HT1080 (cell line): ENCODE measurements at regions not wholly inside any gene's neighbourhood (a gene's known extent, or its start where the extent isn't known, plus 50 kb on each side); places are given as distances from the start of the nearest gene placed in this dataset.
A peak's percentile ranks its signal among the peaks of the same experiment; 100 is the strongest.

Experiments used
- DNase-seq: peaks from one replicate; pipeline ENCODE4 v3.0.0-alpha.2; 2015; ENCODE audit warnings: low read depth

DNA sequence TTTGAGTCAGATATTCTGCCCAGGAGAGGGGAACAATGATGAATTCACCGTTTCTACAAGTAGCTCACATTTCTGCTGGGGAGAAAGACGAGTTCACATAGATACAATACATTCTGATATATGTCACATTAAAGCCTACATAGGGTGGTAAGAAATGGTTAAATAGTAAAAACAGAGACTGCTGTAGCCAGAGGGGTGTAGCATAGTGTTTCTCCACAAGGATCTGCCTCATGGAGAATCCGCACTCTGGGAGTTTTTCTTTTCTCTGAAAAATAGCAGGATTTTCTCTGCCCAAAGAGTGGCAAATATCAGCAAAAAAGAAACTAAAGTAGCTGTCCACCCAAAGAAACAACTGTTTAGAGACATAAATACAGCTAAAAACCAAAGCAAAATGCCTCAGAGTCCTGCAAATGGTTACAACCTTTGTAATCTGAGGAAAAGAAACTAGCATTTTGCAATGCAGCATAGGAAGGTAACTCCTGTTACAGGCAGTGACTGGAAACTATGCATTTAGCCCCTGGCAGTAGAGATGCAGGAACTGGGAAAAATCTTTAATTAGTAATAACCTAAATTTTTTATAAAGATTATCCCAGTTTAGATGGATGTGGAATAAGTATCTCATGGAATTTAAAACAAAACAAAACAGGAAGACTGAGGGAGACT lies 1126.7 kb upstream of the ADGRL2 start:
- DNase-seq, result no peak

DNA sequence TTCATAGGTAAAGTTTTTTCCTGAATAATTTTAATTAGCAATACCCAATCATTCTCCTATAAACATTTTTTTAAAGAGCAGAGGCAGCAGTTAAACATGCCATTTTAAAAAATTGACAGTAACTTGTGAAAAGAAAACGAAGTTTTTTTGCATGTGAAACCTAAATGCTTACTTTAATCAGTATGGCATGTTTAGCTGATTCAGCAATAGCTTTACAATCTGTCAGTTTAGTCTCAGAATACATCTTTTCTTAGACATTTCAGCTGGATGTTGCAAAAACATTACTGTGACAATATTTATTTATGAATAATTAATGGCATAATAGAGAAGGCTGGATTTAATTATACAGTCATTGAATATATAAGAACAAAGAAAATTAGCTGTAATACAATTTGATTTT lies 1132.4 kb upstream of the ADGRL2 start:
- no peak for DNase-seq

GRCh38 chr1:80666073-80666472 lies 1134.7 kb upstream of the ADGRL2 start:
- no peak for DNase-seq

- no peak for DNase-seq
Measured at GRCh38 chr1:80659161-80659560, 1141.6 kb upstream of the ADGRL2 start.

DNA sequence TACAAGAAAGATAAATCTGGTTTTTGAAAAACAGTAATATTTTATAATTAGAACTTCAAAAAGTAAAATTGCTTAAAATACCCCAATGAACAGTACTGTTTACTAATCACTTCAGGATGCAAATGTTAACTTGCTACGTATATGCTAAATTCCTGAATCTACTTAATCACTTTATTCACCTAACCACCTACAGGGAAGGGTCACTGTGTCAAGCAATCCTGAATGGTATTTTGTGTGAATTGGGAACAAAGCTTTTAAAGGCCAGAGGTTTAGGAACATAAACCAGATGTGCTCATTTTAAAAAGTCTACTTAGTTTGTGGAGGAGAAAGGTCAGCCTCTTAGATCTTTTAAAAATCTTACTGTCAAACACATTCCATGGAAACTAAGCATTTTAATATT lies 1143.0 kb upstream of the ADGRL2 start:
- DNase-seq, result no peak

DNA sequence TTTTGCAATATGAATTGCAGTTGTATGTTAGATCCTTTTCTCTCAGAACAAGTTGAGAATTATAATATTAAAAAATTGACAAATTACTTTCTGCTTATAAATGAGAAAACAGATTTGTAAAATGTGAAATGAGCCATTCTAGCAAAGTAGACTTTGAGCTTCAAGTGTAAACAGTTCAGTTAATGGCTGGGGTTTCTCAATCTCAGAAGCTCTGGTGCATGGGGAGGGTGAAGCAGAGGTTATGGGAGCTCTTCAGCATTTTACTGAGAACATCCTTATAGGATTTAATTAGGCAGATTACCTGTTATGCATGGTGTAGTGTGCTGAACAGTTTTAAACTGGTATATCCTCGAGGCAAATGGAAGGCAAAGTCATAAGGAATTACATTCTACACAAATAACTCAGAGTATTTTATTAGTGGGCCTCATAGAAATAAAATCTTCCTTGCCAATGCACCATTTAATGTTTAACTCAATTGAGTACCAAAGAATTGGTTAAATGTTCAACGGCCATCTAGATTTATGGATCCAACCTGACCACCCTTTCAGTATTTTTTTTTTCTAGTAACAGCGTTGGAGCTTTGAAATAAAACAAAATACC lies 1143.6 kb upstream of the ADGRL2 start:
- no peak for DNase-seq

DNA sequence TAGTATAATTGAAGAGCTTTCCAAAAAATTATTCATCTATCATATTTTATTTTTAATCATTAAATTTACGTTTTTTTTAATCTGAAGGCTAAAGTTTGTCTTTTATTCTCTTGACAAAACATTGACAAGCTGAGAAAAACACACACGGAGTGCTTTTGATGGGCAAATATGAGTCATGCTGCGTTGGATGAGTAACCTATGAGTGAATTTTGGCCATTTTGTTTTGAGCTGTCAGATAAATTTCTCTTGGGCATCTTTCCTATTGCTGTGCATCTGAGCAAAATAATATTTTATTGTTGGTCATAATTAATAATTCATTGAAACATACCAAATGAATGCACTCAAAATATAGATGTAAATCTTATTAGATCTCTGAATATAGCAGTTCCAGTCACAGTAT lies 1144.1 kb upstream of the ADGRL2 start:
- DNase-seq, result peak; percentile 49

DNA sequence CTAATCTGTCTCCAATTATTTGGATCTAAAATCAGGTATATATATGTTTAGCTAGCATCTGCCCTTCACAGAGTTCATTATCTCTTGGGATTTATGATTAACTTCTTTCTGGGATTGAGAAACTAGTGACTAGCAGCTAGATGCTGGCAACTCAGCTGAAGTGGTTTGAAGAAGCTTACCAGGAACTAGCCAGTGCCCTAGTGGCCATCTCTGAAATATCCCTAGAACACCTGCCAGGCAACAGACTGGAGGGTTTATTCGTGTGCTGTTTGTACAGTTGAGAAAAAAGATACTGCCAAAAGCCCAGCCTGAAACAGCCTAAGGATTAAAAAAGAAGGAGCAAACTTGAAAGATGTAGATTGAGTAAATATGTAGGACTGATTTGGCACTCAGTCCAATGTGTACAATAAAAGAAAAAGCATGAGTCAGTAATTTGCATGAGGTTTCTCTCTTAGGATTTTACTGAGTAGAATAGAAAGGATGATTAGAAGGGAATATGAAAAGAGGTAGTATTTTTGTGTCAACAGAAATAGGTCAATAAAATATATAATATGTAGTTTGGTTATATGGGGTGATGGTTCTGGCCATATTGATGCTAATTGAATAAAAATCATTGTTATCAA lies 1144.6 kb upstream of the ADGRL2 start:
- no peak for DNase-seq

- no peak for DNase-seq
Measured at GRCh38 chr1:80646053-80646452, 1154.7 kb upstream of the ADGRL2 start.

GRCh38 chr1:80645621-80646020 lies 1155.1 kb upstream of the ADGRL2 start:
- DNase-seq, result no peak

- no peak for DNase-seq
Measured at GRCh38 chr1:80640978-80641377, 1159.8 kb upstream of the ADGRL2 start.

- no peak for DNase-seq
Measured at GRCh38 chr1:80639777-80640533, 1160.8 kb upstream of the ADGRL2 start.

DNA sequence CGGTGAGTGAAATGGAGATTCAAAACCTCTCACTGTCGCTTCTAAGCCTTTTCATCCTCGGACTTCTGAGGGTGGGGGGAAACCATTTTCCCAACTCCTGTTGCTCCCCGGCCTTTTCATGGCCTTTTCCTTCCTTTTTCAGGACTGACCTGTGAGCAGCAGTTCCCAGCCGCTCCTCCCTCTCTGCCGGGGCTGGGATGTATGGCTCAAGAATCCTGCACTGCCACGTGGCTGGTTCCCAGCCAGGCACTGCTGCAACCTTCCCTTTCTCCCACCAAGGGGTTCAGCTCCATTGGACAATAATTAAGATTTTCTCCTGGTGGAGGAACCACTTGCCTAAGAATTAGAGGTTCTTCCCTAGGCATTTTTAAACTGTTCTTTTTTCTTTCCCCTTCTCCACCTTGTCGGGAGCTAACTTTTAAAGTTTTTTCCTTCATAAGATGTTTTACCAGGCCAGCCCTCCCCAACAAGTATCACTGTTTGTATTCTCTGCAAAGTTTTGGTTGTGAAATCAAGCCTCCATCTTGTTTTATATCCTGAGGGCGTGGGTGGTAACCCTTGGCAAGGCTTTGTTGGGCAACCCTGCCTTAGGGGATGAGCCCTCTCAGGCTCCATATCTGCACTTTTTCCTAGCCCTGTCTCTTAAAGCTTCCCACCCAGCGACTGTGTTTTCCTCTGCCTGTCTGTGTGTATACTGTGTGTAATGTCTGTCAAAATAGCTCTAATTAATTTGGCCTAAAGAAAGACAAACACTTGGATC lies 1166.6 kb upstream of the ADGRL2 start:
- no peak for DNase-seq

GRCh38 chr1:80632284-80632683 lies 1168.5 kb upstream of the ADGRL2 start:
- no peak for DNase-seq

DNA sequence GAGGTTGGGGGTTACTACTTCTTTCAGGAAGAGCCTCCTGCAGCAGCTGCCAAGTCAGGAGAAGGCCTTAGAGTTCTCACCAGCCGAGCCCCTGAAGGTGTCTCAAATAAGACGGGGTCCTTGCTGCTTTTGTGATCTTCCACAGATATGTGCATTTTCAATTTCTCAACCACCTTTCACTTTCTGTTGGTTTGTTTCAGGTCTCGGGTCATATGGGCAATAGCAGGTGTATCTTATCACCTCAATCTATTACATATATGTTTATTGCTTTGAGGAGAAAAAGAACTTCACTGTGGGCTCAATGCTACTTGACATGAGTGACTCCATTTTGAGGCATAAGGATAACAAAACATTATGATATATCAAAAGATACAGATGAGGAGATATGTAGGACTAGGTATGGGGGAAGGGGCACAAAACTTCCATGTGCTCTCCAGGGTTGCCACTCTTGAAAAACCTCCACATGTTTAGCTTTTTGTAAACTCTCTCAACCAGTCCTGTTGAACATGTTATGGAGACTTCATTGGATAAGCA lies 1171.4 kb upstream of the ADGRL2 start:
- DNase-seq, result no peak

DNA sequence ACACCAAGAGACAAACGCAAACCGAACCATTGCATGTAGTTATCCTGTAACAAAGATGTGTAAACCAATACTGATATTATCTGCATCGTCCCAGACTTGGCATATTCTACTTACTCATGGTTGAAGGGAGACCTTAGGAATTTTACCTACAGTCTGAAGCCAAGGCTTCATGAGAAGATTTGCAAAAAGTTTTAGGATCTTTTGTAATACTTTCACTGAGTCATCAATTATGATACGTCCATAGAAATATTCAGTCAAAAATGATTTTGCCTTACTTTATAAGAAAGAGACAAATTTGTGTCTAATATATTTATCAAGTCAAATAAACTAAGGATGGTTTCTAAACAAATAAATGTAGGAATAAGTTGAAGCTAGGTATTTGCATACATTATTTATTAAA lies 1176.1 kb upstream of the ADGRL2 start:
- no peak for DNase-seq

DNA sequence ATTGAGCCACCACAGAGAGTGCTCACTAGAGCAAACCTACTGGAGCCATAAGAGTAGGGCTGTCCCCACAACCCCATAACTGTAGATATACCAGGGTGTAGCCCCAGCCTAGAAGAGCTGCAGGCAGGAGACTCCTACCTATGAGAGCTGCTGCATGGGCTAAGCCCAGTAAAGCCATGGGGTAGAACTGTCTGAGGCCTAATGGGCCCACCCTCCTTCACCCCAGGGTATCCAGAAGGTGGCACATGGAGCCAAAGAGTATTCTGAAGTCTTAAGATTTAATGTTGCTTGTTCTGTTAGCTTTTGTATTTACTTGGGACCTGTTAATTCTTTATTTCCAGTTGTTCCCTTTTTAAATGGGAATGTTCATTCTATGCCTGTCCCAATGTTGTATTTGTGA lies 1193.7 kb upstream of the ADGRL2 start:
- DNase-seq, result no peak

- DNase-seq, result no peak
Measured at GRCh38 chr1:80594013-80594412, 1206.7 kb upstream of the ADGRL2 start.

DNA sequence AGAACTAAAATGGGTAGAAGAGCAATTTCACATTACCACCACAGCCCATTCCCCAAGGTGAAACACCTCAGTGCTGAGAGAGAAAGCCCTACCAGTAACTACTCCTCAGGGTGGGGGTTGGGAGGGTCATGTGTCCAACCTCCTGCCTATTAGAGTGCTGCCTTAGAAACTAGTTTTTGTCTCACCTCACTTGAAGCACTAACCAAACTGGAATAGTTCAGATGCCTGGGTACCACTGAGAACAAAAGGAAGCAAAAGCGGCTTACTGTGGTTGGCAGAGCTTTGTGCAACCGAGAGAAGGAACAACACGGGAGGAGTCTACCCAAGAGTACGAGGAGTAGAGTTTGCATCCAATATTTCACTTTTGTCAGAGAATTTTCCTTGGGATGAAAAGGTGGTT lies 1207.5 kb upstream of the ADGRL2 start:
- DNase-seq, result no peak

GRCh38 chr1:80582980-80583379 lies 1217.8 kb upstream of the ADGRL2 start:
- no peak for DNase-seq

GRCh38 chr1:80579055-80579454 lies 1221.7 kb upstream of the ADGRL2 start:
- no peak for DNase-seq
